Heart left ventricle (tissue), 13 donors: ENCODE measurements at regions not wholly inside any gene's neighbourhood (a gene's known extent, or its start where the extent isn't known, plus 50 kb on each side); places are given as distances from the start of the nearest gene placed in this dataset.

ENCODE experiments used
- POLR2A ChIP-seq, 2 donors: fragments of 450-650 bp; IDR thresholded peaks; one replicate each; pipeline ENCODE4 v1.6.1; 2017; ENCODE audit warnings: antibody characterized with exemption in 2 of 2, mild to moderate bottlenecking in 2 of 2, moderate library complexity in 2 of 2
- TF ChIP-seq, protein P1 (sequence below), 12 donors: fragments of 200-600 bp; sonication (generic) in 4 of 12; IDR thresholded peaks; one replicate each; pipeline versions ENCODE4 v1.5.0 to v1.8.0; 2018 to 2022; ENCODE audit warnings: antibody characterized with exemption in 12 of 12, mild to moderate bottlenecking in 5 of 12
- donor health status: ischemic (EF 13 %, LVEDD 7.1; RV severe dilation, severe dysfunction).
- donor health status: DM: no; HTN: yes; CAD: no.
- donor health status: DM: no; HTN: no; CAD: no.
- donor health status: ischemic (EF 25% LVEDD 6.9; RV normal size, moderate dysfunction).
- donor health status: ischemic (EF 25% LVEDD 5.7; RV mildly dilated, moderate dysfunction).
- donor health status: ischemic (EF 35%, LVEDD 5.7; RV mildly dilated, moderate dysfunction).
- donor health status: nonischemic (EF 11% LVEDD 7.7; RV severe dilation, severe dysfunction).
- donor health status: DM: yes; HTN: yes; CAD: no.
- donor health status: PGD.
- donor health status: ischemic (EF 29% LVEDD 5.4; RV normal size, mild dysfunction).
- donor health status: nonischemic (EF 23%, LVEDD 6.1; RV moderate dilation, normal function).

GRCh38 chr5:1942630-1943029 lies 59.9 kb upstream of the IRX4 start:
- TF ChIP-seq, protein P1, sequence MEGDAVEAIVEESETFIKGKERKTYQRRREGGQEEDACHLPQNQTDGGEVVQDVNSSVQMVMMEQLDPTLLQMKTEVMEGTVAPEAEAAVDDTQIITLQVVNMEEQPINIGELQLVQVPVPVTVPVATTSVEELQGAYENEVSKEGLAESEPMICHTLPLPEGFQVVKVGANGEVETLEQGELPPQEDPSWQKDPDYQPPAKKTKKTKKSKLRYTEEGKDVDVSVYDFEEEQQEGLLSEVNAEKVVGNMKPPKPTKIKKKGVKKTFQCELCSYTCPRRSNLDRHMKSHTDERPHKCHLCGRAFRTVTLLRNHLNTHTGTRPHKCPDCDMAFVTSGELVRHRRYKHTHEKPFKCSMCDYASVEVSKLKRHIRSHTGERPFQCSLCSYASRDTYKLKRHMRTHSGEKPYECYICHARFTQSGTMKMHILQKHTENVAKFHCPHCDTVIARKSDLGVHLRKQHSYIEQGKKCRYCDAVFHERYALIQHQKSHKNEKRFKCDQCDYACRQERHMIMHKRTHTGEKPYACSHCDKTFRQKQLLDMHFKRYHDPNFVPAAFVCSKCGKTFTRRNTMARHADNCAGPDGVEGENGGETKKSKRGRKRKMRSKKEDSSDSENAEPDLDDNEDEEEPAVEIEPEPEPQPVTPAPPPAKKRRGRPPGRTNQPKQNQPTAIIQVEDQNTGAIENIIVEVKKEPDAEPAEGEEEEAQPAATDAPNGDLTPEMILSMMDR (IDR thresholded peaks at IDR 0.05) = no peak
- no peak for TF ChIP-seq POLR2A (IDR thresholded peaks at IDR 0.05)
